Body of pancreas (tissue), 4 donors: ENCODE measurements at regions not wholly inside any gene's neighbourhood (a gene's known extent, or its start where the extent isn't known, plus 50 kb on each side); places are given as distances from the start of the nearest gene placed in this dataset.

Experiments used
- POLR2A ChIP-seq, 3 donors: fragments of 450-650 bp; IDR thresholded peaks; one replicate each; pipeline ENCODE4 v1.6.1; 2016; ENCODE audit warnings: antibody characterized with exemption in 3 of 3, mild to moderate bottlenecking in 2 of 3
- TF ChIP-seq, protein P1 (sequence below), 7 experiments: fragments of 450-650 bp in 4 of 7; fragments of 200-600 bp in 3 of 7; sonication (generic) in 3 of 7; IDR thresholded peaks; one replicate each; pipeline ENCODE4 v1.5.1; 2016 to 2019; ENCODE audit warnings: antibody characterized with exemption in 7 of 7

DNA sequence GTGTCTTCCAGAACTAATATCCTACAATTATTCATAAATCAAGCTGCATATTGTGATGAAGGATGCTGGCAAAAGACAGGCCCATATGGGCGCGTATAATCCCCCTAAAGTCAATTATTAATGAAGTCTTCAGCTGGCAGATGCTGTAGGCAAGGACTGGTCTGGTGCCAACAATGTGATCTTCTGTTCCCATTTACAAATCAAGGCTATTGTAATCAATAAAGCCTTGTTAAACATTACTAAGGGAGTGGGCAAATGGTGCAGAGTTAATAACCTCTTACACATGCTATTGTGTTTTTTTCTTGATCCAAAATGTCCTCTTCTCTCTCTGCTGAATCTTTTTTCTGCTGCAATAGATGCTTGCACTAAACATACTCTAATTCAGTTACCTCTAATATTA is 119.0 kb downstream of the ALDH8A1 start:
- TF ChIP-seq, protein P1, sequence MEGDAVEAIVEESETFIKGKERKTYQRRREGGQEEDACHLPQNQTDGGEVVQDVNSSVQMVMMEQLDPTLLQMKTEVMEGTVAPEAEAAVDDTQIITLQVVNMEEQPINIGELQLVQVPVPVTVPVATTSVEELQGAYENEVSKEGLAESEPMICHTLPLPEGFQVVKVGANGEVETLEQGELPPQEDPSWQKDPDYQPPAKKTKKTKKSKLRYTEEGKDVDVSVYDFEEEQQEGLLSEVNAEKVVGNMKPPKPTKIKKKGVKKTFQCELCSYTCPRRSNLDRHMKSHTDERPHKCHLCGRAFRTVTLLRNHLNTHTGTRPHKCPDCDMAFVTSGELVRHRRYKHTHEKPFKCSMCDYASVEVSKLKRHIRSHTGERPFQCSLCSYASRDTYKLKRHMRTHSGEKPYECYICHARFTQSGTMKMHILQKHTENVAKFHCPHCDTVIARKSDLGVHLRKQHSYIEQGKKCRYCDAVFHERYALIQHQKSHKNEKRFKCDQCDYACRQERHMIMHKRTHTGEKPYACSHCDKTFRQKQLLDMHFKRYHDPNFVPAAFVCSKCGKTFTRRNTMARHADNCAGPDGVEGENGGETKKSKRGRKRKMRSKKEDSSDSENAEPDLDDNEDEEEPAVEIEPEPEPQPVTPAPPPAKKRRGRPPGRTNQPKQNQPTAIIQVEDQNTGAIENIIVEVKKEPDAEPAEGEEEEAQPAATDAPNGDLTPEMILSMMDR (IDR thresholded peaks at IDR 0.05): no peak
- TF ChIP-seq POLR2A (IDR thresholded peaks at IDR 0.05): no peak
